ENCODE measurements at regions not wholly inside any gene's neighbourhood (a gene's known extent, or its start where the extent isn't known, plus 50 kb on each side); places are given as distances from the start of the nearest gene placed in this dataset.

- no peak overlapping the region for H3K27ac ChIP-seq (ENCODE audit: low read depth in 1 of 2, low read length in 2 of 2)
- no peak overlapping the region for H3K9ac ChIP-seq (ENCODE audit: low read depth in 1 of 2, low read length in 2 of 2)
- H3K4me3 ChIP-seq (ENCODE audit: low read depth in 1 of 3, low read length in 3 of 3): no peak overlapping the region
- H3K36me3 ChIP-seq (ENCODE audit: control insufficient read depth in 4 of 4, insufficient read depth in 3 of 4, low read depth in 1 of 4, low read length in 3 of 4): no peaks in the 10 kb centered on the region
- H3K4me1 ChIP-seq (ENCODE audit: control insufficient read depth in 4 of 4, insufficient read depth in 4 of 4, low read length in 3 of 4): no peaks in the 10 kb centered on the region
- no peaks in the 10 kb centered on the region for H3K9me3 ChIP-seq (ENCODE audit: control insufficient read depth in 4 of 4, low read length in 3 of 4)
- no peak for DNase-seq (ENCODE audit: low spot score)
- 75% methylated on average over 3 of the region's 3 CpGs for WGBS
- no peaks in the 10 kb centered on the region for H3K27me3 ChIP-seq (ENCODE audit: control insufficient read depth in 4 of 4, insufficient read depth in 4 of 4, low read length in 3 of 4)
- TF ChIP-seq EGR1 (IDR thresholded peaks at IDR 0.05; ENCODE audit: low read depth in 2 of 2) (no peak), CTCF (IDR thresholded peaks at IDR 0.05; ENCODE audit: low read depth, low read length, missing input control) (no peak), FOXA2 (IDR thresholded peaks at IDR 0.05) (no peak), ZBTB33 (IDR thresholded peaks at IDR 0.05) (no peak), TAF1 (conservative IDR thresholded peaks at IDR 0.05) (no peak), ATF3 (IDR thresholded peaks at IDR 0.05) (no peak), JUND (IDR thresholded peaks at IDR 0.05) (no peak), HNF4G (IDR thresholded peaks at IDR 0.05) (no peak), NR2F2 (IDR thresholded peaks at IDR 0.05) (no peak), RAD21 (IDR thresholded peaks at IDR 0.05) (no peak), FOXA1 (IDR thresholded peaks at IDR 0.05) (no peak), RXRA (IDR thresholded peaks at IDR 0.05) (no peak), MAX (IDR thresholded peaks at IDR 0.05) (no peak)
Measured at GRCh38 chr3:144221761-144222160, 250.1 kb downstream of the DIPK2A start.

- H3K27ac ChIP-seq (ENCODE audit: low read depth in 1 of 2, low read length in 2 of 2): no peak overlapping the region
- TF ChIP-seq GABPA (IDR thresholded peaks at IDR 0.05 in 1 of 2, conservative IDR thresholded peaks at IDR 0.05 in 1 of 2) (no peak), RAD21 (IDR thresholded peaks at IDR 0.05) (peak; percentile 58 to 61), YY1 (IDR thresholded peaks at IDR 0.05) (peak; percentile 37), HNF4G (IDR thresholded peaks at IDR 0.05) (peak; percentile 50), NR2F2 (IDR thresholded peaks at IDR 0.05) (peak; percentile 80), ATF3 (IDR thresholded peaks at IDR 0.05) (no peak), RXRA (IDR thresholded peaks at IDR 0.05) (peak; percentile 81 to 84), TAF1 (conservative IDR thresholded peaks at IDR 0.05) (no peak), ZBTB33 (IDR thresholded peaks at IDR 0.05) (peak; percentile 56), FOXA1 (IDR thresholded peaks at IDR 0.05) (peak; percentile 92), CTCF (IDR thresholded peaks at IDR 0.05; ENCODE audit: low read depth, low read length, missing input control) (no peak), MAX (IDR thresholded peaks at IDR 0.05) (peak; percentile 37), SP1 (IDR thresholded peaks at IDR 0.05) (peak; percentile 63), EGR1 (IDR thresholded peaks at IDR 0.05; ENCODE audit: low read depth in 2 of 2) (no peak), JUND (IDR thresholded peaks at IDR 0.05) (peak in 1 of 2 donors; percentile 53), FOXA2 (IDR thresholded peaks at IDR 0.05) (peak; percentile 94), HNF4A (conservative IDR thresholded peaks at IDR 0.05) (peak; percentile 79 to 86), REST (IDR thresholded peaks at IDR 0.05) (peak; percentile 33)
Measured at GRCh38 chr3:144229330-144229729, 257.7 kb downstream of the DIPK2A start.

More at GRCh38 chr3:144229330-144229729, 257.7 kb downstream of the DIPK2A start:
- Histone ChIP-seq H3K4me3 (ENCODE audit: low read depth in 1 of 3, low read length in 3 of 3) (no peak overlapping the region), H3K27me3 (ENCODE audit: control insufficient read depth in 4 of 4, insufficient read depth in 4 of 4, low read length in 3 of 4) (no peaks in the 10 kb centered on the region), H3K4me1 (ENCODE audit: control insufficient read depth in 4 of 4, insufficient read depth in 4 of 4, low read length in 3 of 4) (peaks cover 0 to 12% (median 6%) of the 10 kb centered on the region in 4 donors), H3K9ac (ENCODE audit: low read depth in 1 of 2, low read length in 2 of 2) (no peak overlapping the region), H3K9me3 (ENCODE audit: control insufficient read depth in 4 of 4, low read length in 3 of 4) (no peaks in the 10 kb centered on the region), H3K36me3 (ENCODE audit: control insufficient read depth in 4 of 4, insufficient read depth in 3 of 4, low read depth in 1 of 4, low read length in 3 of 4) (no peaks in the 10 kb centered on the region)
- WGBS: 11% methylated on average over 1 of the region's 1 CpG
- no peak for DNase-seq (ENCODE audit: low spot score)
